NCI-H128 (cell line): ENCODE measurements at regions not wholly inside any gene's neighbourhood (a gene's known extent, or its start where the extent isn't known, plus 50 kb on each side); places are given as distances from the start of the nearest gene placed in this dataset.
"Not testable (repeated sequence)": the region's sequence is repeated elsewhere in the genome, so short reads cannot be mapped to it uniquely, and the experiment has no call there.

ENCODE experiments used
- DNase-seq: peaks from one replicate; lab custom pipeline; 2025; ENCODE audit not compliant: unreplicated experiment; lab: John Stamatoyannopoulos, UW

- DNase-seq: not testable (repeated sequence)
These were observed 373.4 kb downstream of the RND3 start for GRCh38 chr2:150114089-150114488.

GRCh38 chr2:150110548-150110947 lies 376.9 kb downstream of the RND3 start:
- no peak for DNase-seq

GRCh38 chr2:150109912-150110311 lies 377.6 kb downstream of the RND3 start:
- no peak for DNase-seq

DNA sequence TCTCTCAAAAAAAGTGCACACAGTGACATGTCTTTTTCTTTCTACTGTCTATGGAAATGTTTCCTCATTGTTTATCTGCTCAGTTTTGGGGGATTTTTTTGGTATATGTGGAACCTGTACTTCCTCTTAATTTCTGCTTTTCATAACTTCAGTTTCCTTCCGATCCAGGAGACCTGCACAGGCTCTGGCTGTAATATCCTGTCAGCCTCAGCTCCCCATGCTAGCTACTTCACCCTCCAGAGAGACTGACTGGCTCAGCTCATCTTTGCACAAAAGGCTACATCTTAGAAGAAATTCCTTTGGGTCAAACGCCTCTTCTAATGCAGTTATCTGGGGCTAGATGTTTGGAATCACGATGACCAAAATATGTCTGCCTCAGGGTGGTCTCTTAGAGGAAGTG lies 378.4 kb downstream of the RND3 start:
- no peak for DNase-seq

GRCh38 chr2:150107816-150108215 lies 379.7 kb downstream of the RND3 start:
- DNase-seq: no peak

DNA sequence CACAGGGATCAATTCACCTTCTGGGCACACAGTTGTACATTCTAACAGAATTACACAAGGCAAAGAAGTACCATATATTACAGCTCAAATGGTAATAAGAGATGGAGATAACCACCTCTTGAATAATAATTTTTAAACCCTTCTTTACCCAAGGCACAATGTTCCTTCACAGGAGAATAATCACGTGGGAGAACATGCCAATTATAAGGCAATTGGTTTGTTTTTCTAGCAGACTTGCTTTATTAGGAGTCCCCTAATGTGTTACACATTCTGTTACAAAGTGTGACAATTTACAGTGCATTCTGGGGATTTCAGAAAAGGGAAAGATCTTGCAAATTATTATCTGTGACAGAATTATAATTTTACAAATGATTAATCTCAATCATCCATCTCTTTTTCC lies 380.3 kb downstream of the RND3 start:
- DNase-seq: no peak

DNA sequence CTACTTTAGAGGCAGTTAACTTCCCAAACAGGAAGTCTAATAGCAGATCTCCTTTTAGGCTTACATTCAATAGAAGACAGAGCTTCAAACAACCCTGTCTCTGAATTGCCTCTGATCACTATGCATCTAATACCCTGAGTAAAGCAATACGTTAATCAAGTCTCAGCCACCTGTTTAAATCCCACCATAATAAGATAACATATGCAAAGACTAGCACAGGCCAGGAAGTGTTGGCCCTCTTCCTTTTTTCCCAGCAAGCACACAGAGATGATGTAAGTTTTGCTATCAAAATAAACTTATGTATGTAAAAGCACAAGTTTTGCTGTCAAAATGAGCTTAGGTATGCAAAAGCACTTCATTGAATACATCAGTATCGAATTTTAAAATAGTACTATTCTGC lies 385.5 kb downstream of the RND3 start:
- no peak for DNase-seq

GRCh38 chr2:150100834-150101233 lies 386.6 kb downstream of the RND3 start:
- no peak for DNase-seq

- no peak for DNase-seq
These were observed 387.1 kb downstream of the RND3 start for GRCh38 chr2:150100336-150100735.

- DNase-seq: no peak
These were observed 387.7 kb downstream of the RND3 start for GRCh38 chr2:150099805-150100204.

DNA sequence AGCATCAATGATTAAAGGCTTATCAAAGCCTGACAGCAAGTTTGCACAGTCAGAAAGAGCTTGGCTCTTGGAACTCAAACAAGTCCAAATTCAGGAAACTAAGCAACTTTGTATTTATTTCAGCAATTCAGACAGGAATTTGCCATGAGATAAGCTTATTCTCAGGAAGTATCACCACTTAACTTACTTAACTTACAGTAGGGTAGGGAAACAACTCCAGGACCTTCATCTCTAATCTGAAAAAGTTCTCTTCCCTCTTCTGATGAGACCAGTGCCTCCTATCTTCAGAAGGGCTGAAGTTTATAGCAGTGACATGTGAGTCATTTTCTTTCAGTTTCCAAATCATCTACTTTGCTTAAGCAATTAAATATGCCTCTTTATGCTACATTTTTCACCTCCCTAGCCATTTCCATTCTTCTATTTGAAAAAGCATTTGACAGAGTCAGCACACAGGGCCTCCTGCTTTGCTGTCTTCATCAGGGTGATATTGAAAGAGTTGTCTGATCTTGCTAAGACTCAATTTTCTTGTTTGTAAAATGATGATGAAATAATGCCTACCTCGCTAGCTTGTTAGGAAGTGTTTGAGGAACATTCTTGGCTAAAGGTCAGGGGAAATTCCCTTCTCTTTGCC lies 389.5 kb downstream of the RND3 start:
- DNase-seq: no peak

DNA sequence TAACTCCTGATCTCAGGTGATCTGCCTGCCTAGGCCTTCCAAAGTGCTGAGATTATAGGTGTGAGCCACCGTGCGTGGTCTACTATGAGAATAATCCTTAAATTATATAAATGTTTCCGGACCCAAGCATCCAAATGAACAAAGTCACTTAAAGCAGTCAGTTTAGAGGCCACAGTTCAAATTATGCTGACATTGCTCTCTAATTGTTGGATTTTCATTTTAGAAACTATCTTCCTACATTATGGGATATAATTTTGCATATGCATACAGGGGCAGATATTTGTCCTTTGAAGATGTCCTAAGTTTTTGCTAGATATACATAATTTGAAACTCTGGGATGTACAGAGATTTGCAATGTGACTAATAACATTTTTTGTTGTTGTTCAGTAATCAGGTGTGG lies 390.1 kb downstream of the RND3 start:
- no peak for DNase-seq

DNA sequence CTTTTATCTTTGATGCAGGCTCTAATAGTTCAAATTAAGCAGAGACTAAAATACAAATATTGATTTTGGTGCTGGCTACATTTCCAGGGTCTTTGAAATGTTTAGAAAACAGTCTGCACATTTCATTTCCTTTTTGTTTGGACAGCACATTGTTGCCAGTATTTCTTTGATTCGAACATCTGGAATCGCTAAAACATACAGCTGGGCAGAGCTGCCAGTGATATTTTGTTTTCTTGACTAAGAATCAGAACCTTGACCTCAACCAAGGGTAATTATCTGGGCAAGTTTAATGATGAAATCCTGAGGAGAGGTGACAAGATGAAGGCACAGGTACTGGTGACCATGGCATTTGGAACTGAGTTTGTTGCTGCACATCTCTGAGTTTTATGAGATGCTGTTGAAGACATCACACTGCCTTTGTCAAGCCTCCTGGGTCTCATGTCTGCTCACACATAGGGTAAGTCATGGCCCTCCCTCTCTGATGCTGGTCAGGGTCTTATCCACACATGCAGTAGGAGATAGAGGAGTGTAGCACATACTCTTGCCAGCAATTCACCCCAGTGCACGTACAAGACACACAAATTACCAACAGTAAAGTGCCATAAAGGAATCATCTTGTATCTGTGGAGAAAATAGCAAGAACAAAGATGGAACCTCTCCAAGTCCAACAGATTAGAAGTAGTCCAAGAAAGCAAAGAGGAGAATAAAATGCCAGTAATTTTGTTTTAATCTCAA lies 391.9 kb downstream of the RND3 start:
- no peak for DNase-seq

DNA sequence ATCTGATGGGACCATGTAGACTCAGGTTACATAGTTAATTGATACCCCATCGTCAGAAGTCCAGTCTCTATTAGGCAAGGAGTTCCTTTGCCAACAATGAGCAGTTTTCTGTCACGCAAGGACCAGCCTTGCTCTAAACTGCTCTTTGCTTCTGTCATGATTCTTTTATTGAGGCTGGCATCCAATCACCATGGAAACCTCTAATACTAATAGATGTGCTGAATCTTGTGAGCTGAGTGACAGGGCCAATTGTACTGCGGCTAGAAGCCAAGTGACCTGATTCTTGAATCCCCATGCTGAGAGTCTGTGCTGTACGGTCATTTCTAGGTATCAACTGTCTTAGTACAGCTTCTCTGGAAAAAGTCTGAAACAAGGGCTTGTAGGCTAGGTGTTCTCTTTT lies 395.6 kb downstream of the RND3 start:
- no peak for DNase-seq

DNA sequence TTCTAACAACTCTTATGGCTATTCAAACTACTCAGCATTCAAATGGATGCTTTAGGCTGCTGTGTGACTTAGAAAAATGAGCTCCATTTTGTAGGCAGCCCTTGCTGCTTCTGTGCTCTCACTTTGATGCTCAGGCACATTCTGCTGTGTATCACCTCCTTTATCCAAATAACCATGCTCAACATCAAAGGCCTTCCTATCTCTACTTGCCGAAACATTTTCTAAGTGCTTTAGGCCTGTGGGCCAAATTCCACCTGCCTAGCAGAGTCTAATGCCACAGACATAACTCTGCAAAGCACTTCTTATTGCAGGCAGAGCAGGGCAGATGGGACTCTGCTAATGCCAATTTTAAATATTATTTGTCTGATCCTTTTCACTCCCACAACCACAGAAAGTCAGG lies 397.4 kb downstream of the RND3 start:
- no peak for DNase-seq

GRCh38 chr2:150088538-150088937 lies 398.9 kb downstream of the RND3 start:
- no peak for DNase-seq

DNA sequence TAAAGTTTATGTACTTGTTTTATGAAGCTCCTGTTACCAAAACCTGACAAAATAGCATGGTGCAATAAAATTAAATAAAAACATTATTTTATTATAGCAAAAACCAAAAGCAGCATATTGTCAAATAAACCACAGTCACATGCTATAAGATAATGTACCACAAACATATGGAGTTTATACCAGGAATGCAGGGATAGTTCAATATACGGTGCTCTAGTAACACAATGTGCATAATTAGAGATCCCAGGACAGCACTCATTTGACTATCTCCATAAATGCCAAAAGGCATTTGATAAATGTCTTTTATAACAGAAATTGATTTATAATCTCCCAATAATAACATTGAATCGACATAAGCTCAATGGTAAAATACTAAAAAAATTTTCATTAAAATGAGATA lies 402.0 kb downstream of the RND3 start:
- DNase-seq: no peak

GRCh38 chr2:150081775-150082481 lies 405.5 kb downstream of the RND3 start:
- DNase-seq: no peak

GRCh38 chr2:150076281-150076680 lies 411.2 kb downstream of the RND3 start:
- no peak for DNase-seq

- DNase-seq: no peak
These were observed 411.6 kb downstream of the RND3 start for GRCh38 chr2:150075831-150076230.

GRCh38 chr2:150066490-150066889 lies 421.0 kb downstream of the RND3 start:
- DNase-seq: no peak

DNA sequence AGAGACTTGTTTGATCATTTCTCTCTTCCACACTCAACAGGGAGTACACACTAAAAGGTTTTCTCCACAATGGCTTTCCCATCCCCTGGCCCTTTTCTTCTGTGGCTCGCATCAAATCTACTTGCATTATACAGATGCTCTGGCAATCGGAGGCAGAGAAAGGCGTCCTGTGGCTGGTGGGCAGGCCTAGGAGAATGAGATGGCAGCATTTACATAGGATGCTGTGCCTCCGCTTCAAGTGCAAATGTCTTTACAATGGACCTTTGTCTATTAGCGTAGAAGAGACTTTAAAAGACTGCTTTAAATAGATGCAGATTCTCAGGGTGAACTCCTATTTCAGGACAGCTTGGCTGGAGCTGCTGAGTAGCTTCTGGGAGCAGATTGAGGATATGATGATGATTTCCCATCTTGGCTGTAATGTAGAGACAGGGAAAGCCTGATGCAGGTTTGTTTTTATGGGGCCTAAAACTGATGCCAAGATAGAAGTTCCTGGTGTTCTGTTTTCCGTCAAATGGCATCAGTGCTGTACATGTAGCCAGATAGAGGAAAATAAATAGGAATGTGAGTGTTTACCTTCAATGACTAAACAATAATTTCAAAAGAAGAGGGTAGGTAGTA lies 423.4 kb downstream of the RND3 start:
- no peak for DNase-seq
